Nephron progenitor cell (in vitro differentiated cells): ENCODE measurements at regions not wholly inside any gene's neighbourhood (a gene's known extent, or its start where the extent isn't known, plus 50 kb on each side); places are given as distances from the start of the nearest gene placed in this dataset.

Experiments used
- DNase-seq: peaks from one replicate; pipeline ENCODE4 v3.0.0; 2021
- H3K27ac Mint-ChIP-seq: 2 replicates; pipeline ENCODE4 v1.8.0; 2021; ENCODE audit warnings: mild to moderate bottlenecking, moderate library complexity, mixed read lengths
- H3K27me3 Mint-ChIP-seq: 2 replicates; pipeline ENCODE4 v1.8.0; 2021; ENCODE audit warnings: mild to moderate bottlenecking, low read depth, mixed read lengths; ENCODE audit not compliant: poor library complexity
- H3K36me3 Mint-ChIP-seq: 2 replicates; pipeline ENCODE4 v1.8.0; 2021; ENCODE audit warnings: low read depth, mixed read lengths
- H3K4me1 Mint-ChIP-seq: 2 replicates; pipeline ENCODE4 v1.8.0; 2021; ENCODE audit warnings: mixed read lengths
- H3K4me3 Mint-ChIP-seq: 2 replicates; pipeline ENCODE4 v1.8.0; 2021; ENCODE audit warnings: mild to moderate bottlenecking, moderate library complexity, mixed read lengths
- H3K9me3 Mint-ChIP-seq: 2 replicates; pipeline ENCODE4 v1.8.0; 2021; ENCODE audit warnings: mild to moderate bottlenecking, moderate library complexity, mixed read lengths
- CTCF ChIP-seq: fragments of 200-600 bp; sonication (generic); IDR thresholded peaks from 2 replicates; pipeline ENCODE4 v1.5.0; 2021; ENCODE audit warnings: antibody characterized with exemption

- no peaks in the 10 kb centered on the region for H3K36me3 Mint-ChIP-seq
- peaks cover 2% of the 10 kb centered on the region for H3K4me1 Mint-ChIP-seq
- no peak for TF ChIP-seq CTCF
- no peak overlapping the region for H3K4me3 Mint-ChIP-seq
- H3K27me3 Mint-ChIP-seq, result peaks cover 28% of the 10 kb centered on the region
- DNase-seq, result no peak
- no peak overlapping the region for H3K27ac Mint-ChIP-seq
- H3K9me3 Mint-ChIP-seq, result peaks cover 21% of the 10 kb centered on the region
Observed at GRCh38 chr1:227445746-227446145, 117.6 kb upstream of the ZNF678 start.

- H3K4me1 Mint-ChIP-seq, result peaks cover 7% of the 10 kb centered on the region
- DNase-seq, result no peak
- peaks cover 28% of the 10 kb centered on the region for H3K27me3 Mint-ChIP-seq
- no peak overlapping the region for H3K4me3 Mint-ChIP-seq
- TF ChIP-seq CTCF, result no peak
- no peak overlapping the region for H3K27ac Mint-ChIP-seq
- H3K36me3 Mint-ChIP-seq, result no peaks in the 10 kb centered on the region
- peaks cover 18% of the 10 kb centered on the region for H3K9me3 Mint-ChIP-seq
Observed at GRCh38 chr1:227445092-227445674, 118.2 kb upstream of the ZNF678 start.

- no peak for DNase-seq
- Mint-ChIP-seq H3K27me3 (peaks cover 32% of the 10 kb centered on the region), H3K9me3 (no peaks in the 10 kb centered on the region), H3K4me1 (peaks cover 48% of the 10 kb centered on the region), H3K27ac (peak overlapping the region; percentile 17), H3K4me3 (no peak overlapping the region), H3K36me3 (no peaks in the 10 kb centered on the region)
- TF ChIP-seq CTCF, result no peak
Observed at GRCh38 chr1:227440182-227440581, 121.9 kb upstream of the CDC42BPA start.

- no peak for TF ChIP-seq CTCF
- Mint-ChIP-seq H3K9me3 (no peaks in the 10 kb centered on the region), H3K27me3 (peaks cover 31% of the 10 kb centered on the region), H3K27ac (no peak overlapping the region), H3K4me1 (peaks cover 51% of the 10 kb centered on the region), H3K36me3 (no peaks in the 10 kb centered on the region), H3K4me3 (no peak overlapping the region)
- DNase-seq, result no peak
Observed at GRCh38 chr1:227437495-227438008, 119.3 kb upstream of the CDC42BPA start.

GRCh38 chr1:227434808-227435444, 116.6 kb upstream of the CDC42BPA start:
- Mint-ChIP-seq H3K27ac (no peak overlapping the region), H3K27me3 (peaks cover 31% of the 10 kb centered on the region), H3K4me3 (no peak overlapping the region), H3K9me3 (no peaks in the 10 kb centered on the region), H3K36me3 (no peaks in the 10 kb centered on the region), H3K4me1 (peaks cover 63% of the 10 kb centered on the region)
- DNase-seq, result no peak
- TF ChIP-seq CTCF, result no peak
